IMR-90 (cell line): ENCODE measurements at regions not wholly inside any gene's neighbourhood (a gene's known extent, or its start where the extent isn't known, plus 50 kb on each side); places are given as distances from the start of the nearest gene placed in this dataset.

Source experiments
- ATAC-seq: fragments of 200-7000 bp; cut with Tn5 transposase; 2 replicates; pipeline ENCODE4 v1.9.1; 2020; ENCODE audit warnings: low read depth, mild to moderate bottlenecking, moderate library complexity
- BruUV-seq: library from RNA; stranded (reverse); fragments of 400-500 nt; replicated peaks from 2 replicates; lab custom pipeline; 2021; lab: Mats Ljungman, UMichigan
- CTCF ChIA-PET: fragments of 300-600 bp; formaldehyde crosslinking; extraction: SDS; loops from one replicate; lab custom pipeline; 2021; ENCODE audit warnings: antibody characterized with exemption; lab: Yijun Ruan, JAX
- POLR2A ChIA-PET: fragments of 300-600 bp; sonication (Branson Sonifier 250); formaldehyde crosslinking; loops from one replicate; lab custom pipeline; 2022; ENCODE audit warnings: antibody characterized with exemption; ENCODE audit not compliant: unreplicated experiment; lab: Charles Lee
- DNase-seq: peaks from one replicate; pipeline ENCODE4 v3.0.0; 2013
- H2AFZ ChIP-seq: replicated peaks from 2 replicates; pipeline ENCODE3; 2013; ENCODE audit warnings: low read length, mild to moderate bottlenecking; ENCODE audit not compliant: poor library complexity
- H2AK5ac ChIP-seq: 2 replicates; pipeline ENCODE4 v1.6.1; 2013; ENCODE audit warnings: low read depth, low read length, inconsistent platforms
- H2AK9ac ChIP-seq: replicated peaks from 2 replicates; pipeline ENCODE3; 2013; ENCODE audit warnings: mild to moderate bottlenecking, low read depth, low read length, moderate library complexity; ENCODE audit not compliant: poor library complexity
- H2BK120ac ChIP-seq: 2 replicates; pipeline ENCODE4 v1.6.1; 2013; ENCODE audit warnings: low read depth, low read length, inconsistent platforms
- H2BK15ac ChIP-seq: 3 replicates; pipeline ENCODE4 v1.6.1; 2013; ENCODE audit warnings: low read depth, low read length, inconsistent platforms
- H2BK20ac ChIP-seq: 2 replicates; pipeline ENCODE4 v1.6.1; 2013; ENCODE audit warnings: low read depth, mild to moderate bottlenecking, inconsistent platforms, low read length, moderate library complexity
- H2BK5ac ChIP-seq: 2 replicates; pipeline ENCODE4 v1.6.1; 2013; ENCODE audit warnings: mild to moderate bottlenecking, low read depth, low read length, inconsistent platforms; ENCODE audit not compliant: poor library complexity, severe bottlenecking
- H3K14ac ChIP-seq: replicated peaks from 2 replicates; pipeline ENCODE4 v1.6.1; 2013; ENCODE audit warnings: low read depth, low read length, inconsistent platforms
- H3K18ac ChIP-seq: 2 replicates; pipeline ENCODE4 v1.6.1; 2013; ENCODE audit warnings: low read depth, low read length, control low read depth
- H3K23ac ChIP-seq: 2 replicates; pipeline ENCODE4 v1.6.1; 2013; ENCODE audit warnings: low read depth, low read length, inconsistent platforms
- H3K27ac ChIP-seq: 2 replicates; pipeline ENCODE4 v1.5.1; 2013; ENCODE audit warnings: mild to moderate bottlenecking, control low read depth, low read length; ENCODE audit not compliant: insufficient read depth
- H3K27me3 ChIP-seq: 2 replicates; pipeline ENCODE4 v1.6.1; 2013; ENCODE audit warnings: low read length; ENCODE audit not compliant: control insufficient read depth, insufficient read depth
- H3K36me3 ChIP-seq: 2 replicates; pipeline ENCODE4 v1.6.1; 2013; ENCODE audit warnings: low read length, mixed read lengths; ENCODE audit not compliant: control insufficient read depth, insufficient read depth
- H3K4ac ChIP-seq: 2 replicates; pipeline ENCODE4 v1.6.1; 2013; ENCODE audit warnings: low read depth, low read length, inconsistent platforms
- H3K4me1 ChIP-seq: 2 replicates; pipeline ENCODE4 v1.6.1; 2013; ENCODE audit warnings: low read length, mixed read lengths; ENCODE audit not compliant: control insufficient read depth, insufficient read depth
- H3K4me2 ChIP-seq: 2 replicates; pipeline ENCODE4 v1.6.1; 2013; ENCODE audit warnings: low read depth, mild to moderate bottlenecking, control low read depth, low read length, moderate library complexity
- H3K4me3 ChIP-seq: 2 replicates; pipeline ENCODE4 v1.5.1; 2013; ENCODE audit warnings: low read depth, mild to moderate bottlenecking, control low read depth, low read length, moderate library complexity; ENCODE audit not compliant: insufficient read depth
- H3K56ac ChIP-seq: 2 replicates; pipeline ENCODE4 v1.6.1; 2013; ENCODE audit warnings: low read length, inconsistent platforms; ENCODE audit not compliant: insufficient read depth; ENCODE audit errors: extremely low read depth
- H3K79me1 ChIP-seq, 2 experiments: 2 replicates each; pipeline ENCODE4 v1.6.1; 2013; ENCODE audit warnings: low read length in 2 of 2, inconsistent platforms in 1 of 2, low read depth in 1 of 2
- H3K9ac ChIP-seq: 2 replicates; pipeline ENCODE4 v1.6.1; 2013; ENCODE audit warnings: low read depth, low read length, control low read depth
- H3K9me1 ChIP-seq: 2 replicates; pipeline ENCODE4 v1.6.1; 2013; ENCODE audit warnings: low read length, inconsistent platforms; ENCODE audit not compliant: insufficient read depth
- H3K9me3 ChIP-seq: 2 replicates; pipeline ENCODE4 v1.6.1; 2013; ENCODE audit warnings: low read length; ENCODE audit not compliant: control insufficient read depth, insufficient read depth
- H4K20me1 ChIP-seq: 2 replicates; pipeline ENCODE4 v1.6.1; 2013; ENCODE audit warnings: low read length, inconsistent platforms; ENCODE audit not compliant: insufficient read depth
- H4K5ac ChIP-seq: 2 replicates; pipeline ENCODE4 v1.6.1; 2013; ENCODE audit warnings: mild to moderate bottlenecking, low read depth, low read length, control low read depth
- H4K8ac ChIP-seq, 2 experiments: 2 replicates each; pipeline ENCODE4 v1.6.1; 2013; ENCODE audit warnings: low read depth in 2 of 2, low read length in 2 of 2, control low read depth in 1 of 2, inconsistent platforms in 1 of 2
- H4K91ac ChIP-seq: 2 replicates; pipeline ENCODE4 v1.6.1; 2013; ENCODE audit warnings: low read depth, low read length, inconsistent platforms; ENCODE audit not compliant: insufficient read depth
- BHLHE40 ChIP-seq: fragments of 150-350 bp; IDR thresholded peaks from 2 replicates; pipeline ENCODE4 v1.6.1; 2016; ENCODE audit warnings: mild to moderate bottlenecking, low read depth, low read length
- MAFK ChIP-seq: IDR thresholded peaks from 2 replicates; pipeline ENCODE4 v1.6.1; 2012; ENCODE audit warnings: low read depth, low read length, improper control_type of control experiment
- MXI1 ChIP-seq: IDR thresholded peaks from 2 replicates; pipeline ENCODE4 v1.6.1; 2012; ENCODE audit warnings: low read depth, mild to moderate bottlenecking, low read length, moderate library complexity, borderline replicate concordance
- POLR2A ChIP-seq: IDR thresholded peaks from 2 replicates; pipeline ENCODE4 v1.6.1; 2012; ENCODE audit warnings: mild to moderate bottlenecking, low read depth, low read length
- RAD21 ChIP-seq: IDR thresholded peaks from 2 replicates; pipeline ENCODE4 v1.6.1; 2012; ENCODE audit warnings: low read length, improper control_type of control experiment
- RCOR1 ChIP-seq: IDR thresholded peaks from 2 replicates; pipeline ENCODE4 v1.6.1; 2012; ENCODE audit warnings: mild to moderate bottlenecking, low read length, improper control_type of control experiment; ENCODE audit not compliant: insufficient replicate concordance
- WGBS, 2 experiments: methylation state at CpG; one replicate each; pipeline versions ENCODE4 v1.1.5 to v1.1.7; 2013; ENCODE audit warnings: missing lambda C conversion rate in 2 of 2; ENCODE audit not compliant: insufficient read length in 1 of 2; ENCODE audit errors: extremely low coverage in 2 of 2; 5-methylcytosine and 5-hydroxymethylcytosine counted together
- dilution Hi-C: fragments of 300-500 bp; cut with HindIII; formaldehyde crosslinking; loops from one replicate; pipeline ENCODE4 v1.14.3; 2018; ENCODE audit warnings: low sequenced_read_pairs; ENCODE audit not compliant: unreplicated experiment
- in situ Hi-C: fragments of 300-500 bp; cut with MboI; formaldehyde crosslinking; loops from 3 replicates; pipeline ENCODE4 v1.14.3; 2019; ENCODE audit warnings: low sequenced_read_pairs, inconsistent platforms, mixed read lengths
- intact Hi-C: fragments of 100-400 bp; cut with micrococcal nuclease; formaldehyde crosslinking; loops from 2 replicates; pipeline ENCODE4 v1.10.0; 2022
- TF ChIP-seq, protein P1 (sequence below): fragments of 150-350 bp; IDR thresholded peaks from 2 replicates; pipeline ENCODE4 v1.6.1; 2017; ENCODE audit warnings: mild to moderate bottlenecking, antibody characterized with exemption, low read length, low read depth
- TF ChIP-seq, protein P2 (sequence below): fragments of 150-350 bp; IDR thresholded peaks from 2 replicates; pipeline ENCODE4 v1.6.1; 2016; ENCODE audit warnings: low read depth, mild to moderate bottlenecking, low read length, moderate library complexity, borderline replicate concordance

DNA sequence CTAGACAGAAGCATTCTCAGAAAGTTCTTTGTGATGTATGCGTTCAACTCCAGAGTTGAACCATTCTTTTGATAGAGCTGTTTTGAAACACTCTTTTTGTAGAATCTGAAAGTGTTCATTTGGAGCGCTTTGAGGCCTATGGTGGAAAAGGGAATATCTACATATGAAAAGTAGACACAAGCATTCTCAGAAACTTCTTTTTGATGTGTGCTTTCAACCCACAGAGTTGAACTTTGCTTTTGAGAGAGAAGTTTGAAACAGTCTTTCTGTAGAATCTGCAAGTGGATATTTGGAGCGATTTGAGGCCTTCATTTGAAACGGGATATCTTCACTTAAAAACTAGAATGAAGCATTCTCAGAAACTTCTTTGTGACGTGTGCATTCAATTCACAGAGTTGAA is 582.6 kb upstream of the ZNF337 start:
- Histone ChIP-seq H3K9me3 (peaks cover 7% of the 10 kb centered on the region), H2AK5ac (no peak overlapping the region), H3K18ac (no peak overlapping the region), H2BK15ac (no peak overlapping the region), H3K4me3 (no peak overlapping the region), H3K56ac (no peak overlapping the region), H3K4me2 (no peak overlapping the region), H3K36me3 (no peaks in the 10 kb centered on the region), H2AFZ (no peak overlapping the region), H3K9me1 (no peaks in the 10 kb centered on the region), H3K4me1 (no peaks in the 10 kb centered on the region), H3K27ac (no peak overlapping the region), H4K91ac (no peak overlapping the region), H3K79me1 (no peaks in the 10 kb centered on the region), H2AK9ac (no peak overlapping the region), H2BK120ac (no peak overlapping the region), H3K14ac (no peak overlapping the region), H4K8ac (no peak overlapping the region), H3K23ac (no peak overlapping the region), H2BK5ac (no peak overlapping the region), H3K27me3 (no peaks in the 10 kb centered on the region), H3K4ac (no peak overlapping the region), H4K20me1 (no peaks in the 10 kb centered on the region), H2BK20ac (no peak overlapping the region), H4K5ac (no peak overlapping the region), H3K9ac (no peak overlapping the region)
- DNase-seq (no peak), ATAC-seq (no peak)
- CTCF ChIA-PET = no interaction called here
- intact Hi-C loops = no loop called here
- in situ Hi-C loops = no loop called here
- POLR2A ChIA-PET = no interaction called here
- no CpG with 5 or more reads among the region's 5 CpGs for WGBS, 2 experiments
- no TSS peak for BruUV-seq
- TF ChIP-seq, protein P1, sequence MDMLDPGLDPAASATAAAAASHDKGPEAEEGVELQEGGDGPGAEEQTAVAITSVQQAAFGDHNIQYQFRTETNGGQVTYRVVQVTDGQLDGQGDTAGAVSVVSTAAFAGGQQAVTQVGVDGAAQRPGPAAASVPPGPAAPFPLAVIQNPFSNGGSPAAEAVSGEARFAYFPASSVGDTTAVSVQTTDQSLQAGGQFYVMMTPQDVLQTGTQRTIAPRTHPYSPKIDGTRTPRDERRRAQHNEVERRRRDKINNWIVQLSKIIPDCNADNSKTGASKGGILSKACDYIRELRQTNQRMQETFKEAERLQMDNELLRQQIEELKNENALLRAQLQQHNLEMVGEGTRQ = no peak
- TF ChIP-seq POLR2A (no peak), BHLHE40 (no peak), MXI1 (no peak), RAD21 (no peak), RCOR1 (no peak), MAFK (no peak)
- TF ChIP-seq, protein P2, sequence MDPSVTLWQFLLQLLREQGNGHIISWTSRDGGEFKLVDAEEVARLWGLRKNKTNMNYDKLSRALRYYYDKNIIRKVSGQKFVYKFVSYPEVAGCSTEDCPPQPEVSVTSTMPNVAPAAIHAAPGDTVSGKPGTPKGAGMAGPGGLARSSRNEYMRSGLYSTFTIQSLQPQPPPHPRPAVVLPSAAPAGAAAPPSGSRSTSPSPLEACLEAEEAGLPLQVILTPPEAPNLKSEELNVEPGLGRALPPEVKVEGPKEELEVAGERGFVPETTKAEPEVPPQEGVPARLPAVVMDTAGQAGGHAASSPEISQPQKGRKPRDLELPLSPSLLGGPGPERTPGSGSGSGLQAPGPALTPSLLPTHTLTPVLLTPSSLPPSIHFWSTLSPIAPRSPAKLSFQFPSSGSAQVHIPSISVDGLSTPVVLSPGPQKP = no peak
- dilution Hi-C loops = no loop called here
